Mammary epithelial cell (primary cell): ENCODE measurements at regions not wholly inside any gene's neighbourhood (a gene's known extent, or its start where the extent isn't known, plus 50 kb on each side); places are given as distances from the start of the nearest gene placed in this dataset.

Experiments
- EZH2 ChIP-seq: IDR thresholded peaks from 2 replicates; pipeline ENCODE4 v1.6.1; 2012; ENCODE audit warnings: low read length, inconsistent platforms, borderline replicate concordance
- TF ChIP-seq, protein P1 (sequence below), 2 donors: IDR thresholded peaks in 1 of 2; conservative IDR thresholded peaks in 1 of 2; 2 replicates each; pipeline ENCODE4 v1.5.1; 2011 to 2012; ENCODE audit warnings: inconsistent platforms in 2 of 2, low read length in 2 of 2, mild to moderate bottlenecking in 2 of 2, control low read depth in 1 of 2, low read depth in 1 of 2; ENCODE audit not compliant: insufficient read depth in 1 of 2; ENCODE audit errors: extremely low read depth in 1 of 2

DNA sequence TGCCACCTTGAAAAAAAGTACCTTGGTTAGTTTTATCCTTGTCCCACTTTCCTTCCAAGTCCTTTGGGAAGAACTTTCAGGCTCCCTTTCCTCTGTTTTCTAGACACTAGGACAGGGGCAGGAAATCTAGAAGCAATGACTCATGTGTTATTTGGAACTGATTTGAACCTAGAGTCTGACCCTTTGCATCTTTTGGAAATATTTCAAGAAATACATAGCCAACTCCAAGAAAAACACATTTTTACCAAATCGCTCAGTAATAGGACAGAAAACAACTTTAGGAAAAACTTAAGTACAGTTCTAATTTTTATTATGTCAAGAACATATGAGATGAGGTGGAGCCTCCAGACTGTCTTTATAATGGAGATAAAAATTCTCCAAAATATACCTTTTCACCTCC is 292.4 kb downstream of the PTBP2 start:
- TF ChIP-seq, protein P1, sequence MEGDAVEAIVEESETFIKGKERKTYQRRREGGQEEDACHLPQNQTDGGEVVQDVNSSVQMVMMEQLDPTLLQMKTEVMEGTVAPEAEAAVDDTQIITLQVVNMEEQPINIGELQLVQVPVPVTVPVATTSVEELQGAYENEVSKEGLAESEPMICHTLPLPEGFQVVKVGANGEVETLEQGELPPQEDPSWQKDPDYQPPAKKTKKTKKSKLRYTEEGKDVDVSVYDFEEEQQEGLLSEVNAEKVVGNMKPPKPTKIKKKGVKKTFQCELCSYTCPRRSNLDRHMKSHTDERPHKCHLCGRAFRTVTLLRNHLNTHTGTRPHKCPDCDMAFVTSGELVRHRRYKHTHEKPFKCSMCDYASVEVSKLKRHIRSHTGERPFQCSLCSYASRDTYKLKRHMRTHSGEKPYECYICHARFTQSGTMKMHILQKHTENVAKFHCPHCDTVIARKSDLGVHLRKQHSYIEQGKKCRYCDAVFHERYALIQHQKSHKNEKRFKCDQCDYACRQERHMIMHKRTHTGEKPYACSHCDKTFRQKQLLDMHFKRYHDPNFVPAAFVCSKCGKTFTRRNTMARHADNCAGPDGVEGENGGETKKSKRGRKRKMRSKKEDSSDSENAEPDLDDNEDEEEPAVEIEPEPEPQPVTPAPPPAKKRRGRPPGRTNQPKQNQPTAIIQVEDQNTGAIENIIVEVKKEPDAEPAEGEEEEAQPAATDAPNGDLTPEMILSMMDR (conservative IDR thresholded peaks at IDR 0.05 in 1 of 2, IDR thresholded peaks at IDR 0.05 in 1 of 2; ENCODE audit: extremely low read depth in 1 of 2, insufficient read depth in 1 of 2, low read depth in 1 of 2, low read length in 2 of 2), result no peak
- no peak for TF ChIP-seq EZH2
